ENCODE measurements at regions not wholly inside any gene's neighbourhood (a gene's known extent, or its start where the extent isn't known, plus 50 kb on each side); places are given as distances from the start of the nearest gene placed in this dataset.

DNA sequence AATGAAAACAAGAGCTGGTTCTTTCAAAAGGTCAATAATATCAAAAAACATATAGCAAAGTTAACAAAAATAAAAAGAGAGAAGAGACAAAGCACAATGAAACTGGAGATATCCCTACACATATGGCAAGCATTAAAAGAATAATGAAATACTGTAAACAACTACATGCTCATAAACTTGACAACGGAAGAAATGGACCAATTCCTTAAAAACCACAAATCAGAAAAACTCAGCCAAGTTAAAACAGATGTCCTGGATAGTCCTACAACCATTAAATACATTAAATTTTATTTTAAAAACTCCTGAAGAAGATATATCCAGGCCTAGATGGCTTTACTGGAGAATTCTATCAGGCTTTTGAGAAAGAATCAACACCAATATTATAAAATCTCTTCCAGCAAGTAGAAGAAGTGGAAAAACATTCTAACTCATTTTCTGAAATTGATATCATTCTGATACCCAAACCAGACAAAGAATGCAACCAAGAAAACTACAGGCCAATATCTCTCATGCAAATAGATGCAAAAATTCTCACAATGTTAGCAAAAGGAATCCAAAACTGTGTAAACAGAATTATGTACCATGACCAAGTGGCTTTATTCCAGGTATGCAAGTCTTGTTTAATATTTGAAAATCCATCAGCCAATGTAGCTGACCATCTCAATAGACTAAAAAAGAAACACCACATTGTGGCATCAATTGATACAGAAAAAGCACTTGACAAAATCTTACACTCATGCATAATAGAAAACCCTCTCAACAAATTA lies 56.1 kb upstream of the LRRC7 start:
- ChIA-PET POLR2A (no interaction called here), CTCF (no interaction called here)
- H3K4me1 Mint-ChIP-seq (ENCODE audit: low read depth), result no peaks in the 10 kb centered on the region
- no peak overlapping the region for H3K4me3 Mint-ChIP-seq
- H3K9me3 Mint-ChIP-seq, result no peaks in the 10 kb centered on the region
- intact Hi-C loops (cut with micrococcal nuclease), result no loop called here
- no peaks in the 10 kb centered on the region for H3K36me3 Mint-ChIP-seq (ENCODE audit: low read depth)
- TF ChIP-seq CTCF (IDR thresholded peaks at IDR 0.05), result no peak
- ATAC-seq (no peak), DNase-seq (no peak)
- no peak overlapping the region for H3K27ac Mint-ChIP-seq
- H3K27me3 Mint-ChIP-seq, result no peaks in the 10 kb centered on the region

DNA sequence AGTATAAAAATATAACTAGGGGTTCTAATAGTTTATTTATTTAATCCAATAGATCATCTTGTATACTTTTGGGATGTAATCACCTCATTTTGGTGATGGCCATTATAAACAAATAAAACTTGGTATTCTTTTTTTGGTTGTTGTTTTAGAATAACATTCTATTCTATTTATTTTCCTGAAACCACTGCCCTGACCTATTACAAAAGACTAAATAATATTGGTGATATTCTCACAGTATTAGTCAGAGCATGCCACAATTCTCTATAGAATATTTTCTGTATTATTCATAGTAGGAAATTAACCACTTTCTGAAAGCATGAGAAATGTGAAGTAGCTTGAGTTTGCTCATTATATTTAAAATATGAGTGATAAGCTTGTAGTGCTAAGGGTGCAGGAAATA lies 54.1 kb upstream of the LRRC7 start:
- peaks cover 1% of the 10 kb centered on the region for H3K9me3 Mint-ChIP-seq
- DNase-seq, result no peak

More for the DNA sequence above, 54.1 kb upstream of the LRRC7 start:
- ChIA-PET POLR2A (no interaction called here), CTCF (interaction anchor here (1.1 kb wide), 1 partner anchor 18 kb away, joined by 3 read pairs; no protein-coding TSS in a partner anchor)
- Mint-ChIP-seq H3K36me3 (ENCODE audit: low read depth) (no peaks in the 10 kb centered on the region), H3K27me3 (no peaks in the 10 kb centered on the region), H3K4me1 (ENCODE audit: low read depth) (no peaks in the 10 kb centered on the region), H3K27ac (no peak overlapping the region), H3K4me3 (no peak overlapping the region)
- ATAC-seq, result no peak
- TF ChIP-seq CTCF (IDR thresholded peaks at IDR 0.05), result no peak
- intact Hi-C loops (cut with micrococcal nuclease), result no loop called here
